ENCODE measurements at regions not wholly inside any gene's neighbourhood (a gene's known extent, or its start where the extent isn't known, plus 50 kb on each side); places are given as distances from the start of the nearest gene placed in this dataset.

- no peak for TF ChIP-seq CTCF (IDR thresholded peaks at IDR 0.05 in 8 of 11, conservative IDR thresholded peaks at IDR 0.05 in 3 of 11)
- no peak for TF ChIP-seq POLR2AphosphoS5 (IDR thresholded peaks at IDR 0.05)
- TF ChIP-seq POLR2A (IDR thresholded peaks at IDR 0.05): no peak
Observed at GRCh38 chr10:89100680-89101079, 106.4 kb downstream of the CH25H start.

Data from spleen (tissue), 7 donors.